HG03442 (cell line): ENCODE measurements at regions not wholly inside any gene's neighbourhood (a gene's known extent, or its start where the extent isn't known, plus 50 kb on each side); places are given as distances from the start of the nearest gene placed in this dataset.
"Not testable (repeated sequence)": the region's sequence is repeated elsewhere in the genome, so short reads cannot be mapped to it uniquely, and the experiment has no call there.

Experiments
- ATAC-seq: cut with Tn5 transposase; IDR thresholded peaks from one replicate; pipeline ENCODE4 v1.9.1; 2021; ENCODE audit warnings: mild to moderate bottlenecking, moderate library complexity; ENCODE audit not compliant: unreplicated experiment

DNA sequence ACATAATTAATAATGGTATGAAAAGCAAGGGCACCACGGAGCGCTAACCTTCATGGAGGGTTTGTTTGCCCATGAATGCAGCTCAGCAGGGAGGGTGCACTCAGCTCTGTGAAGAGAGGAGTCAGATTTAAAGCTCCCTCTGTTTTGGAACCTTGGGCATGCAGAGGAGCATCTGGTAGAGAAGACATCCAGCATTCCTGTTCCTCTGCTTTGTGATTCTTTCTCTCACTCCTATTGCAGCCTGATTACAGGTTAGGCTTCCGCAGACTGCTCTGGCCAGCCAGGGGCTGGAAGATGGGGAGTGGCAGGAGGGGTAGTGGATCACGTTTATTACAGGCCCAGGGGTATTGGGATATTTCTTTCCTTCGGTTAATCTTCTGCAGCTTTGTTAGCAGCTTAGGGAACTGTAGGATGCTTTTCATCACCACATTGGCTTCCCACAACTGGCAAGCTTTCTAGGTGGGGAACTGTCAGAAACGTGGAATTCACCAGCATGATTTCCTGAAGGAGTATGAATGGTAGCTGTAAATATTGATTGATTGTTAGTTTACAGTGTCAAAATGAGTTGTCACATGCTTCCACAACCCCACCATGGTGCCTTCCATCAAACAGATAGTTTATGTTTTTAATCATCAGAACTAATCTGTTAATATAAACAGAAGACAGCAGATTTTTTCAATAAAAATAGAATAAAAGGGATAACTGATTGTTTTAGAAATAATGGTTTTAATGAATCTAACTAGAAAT lies 201.1 kb downstream of the VAPA start:
- no peak for ATAC-seq

DNA sequence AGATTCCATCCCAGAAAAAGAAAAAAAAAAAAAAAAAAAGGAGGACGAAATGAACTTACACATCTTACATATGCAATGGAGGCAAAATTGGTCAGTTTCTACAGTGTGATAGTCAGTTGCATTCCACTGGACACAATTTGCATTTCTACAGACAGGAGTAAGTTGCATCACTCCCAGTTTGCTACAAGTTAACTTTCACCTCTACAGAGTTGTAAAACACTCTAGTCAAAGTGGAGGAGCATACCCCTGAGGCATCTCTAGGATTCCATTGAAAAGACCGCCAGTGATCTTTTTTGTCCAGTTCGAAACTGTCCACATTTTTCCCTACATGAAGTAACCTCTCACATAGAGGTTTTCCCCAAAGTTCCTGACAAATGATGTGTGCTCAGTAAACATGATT lies 202.8 kb downstream of the VAPA start:
- ATAC-seq, result no peak

DNA sequence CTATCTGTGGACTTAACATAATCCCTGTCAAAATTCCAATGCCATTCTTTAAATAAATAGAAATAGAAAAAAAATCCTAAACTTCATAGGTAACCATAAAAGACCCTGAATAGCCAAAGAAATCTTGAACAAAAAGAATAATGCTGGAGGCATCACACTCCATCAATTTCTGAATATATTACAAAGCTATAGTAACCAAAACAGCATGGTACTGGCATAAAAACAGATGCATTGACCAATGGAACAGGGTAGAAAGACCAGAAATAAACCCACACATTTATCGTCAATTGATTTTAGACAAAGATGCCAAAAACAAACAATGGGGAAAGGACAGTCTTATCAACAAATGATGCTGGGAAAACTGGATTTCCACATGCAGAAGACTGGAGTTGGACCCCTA lies 205.7 kb downstream of the VAPA start:
- no peak for ATAC-seq

DNA sequence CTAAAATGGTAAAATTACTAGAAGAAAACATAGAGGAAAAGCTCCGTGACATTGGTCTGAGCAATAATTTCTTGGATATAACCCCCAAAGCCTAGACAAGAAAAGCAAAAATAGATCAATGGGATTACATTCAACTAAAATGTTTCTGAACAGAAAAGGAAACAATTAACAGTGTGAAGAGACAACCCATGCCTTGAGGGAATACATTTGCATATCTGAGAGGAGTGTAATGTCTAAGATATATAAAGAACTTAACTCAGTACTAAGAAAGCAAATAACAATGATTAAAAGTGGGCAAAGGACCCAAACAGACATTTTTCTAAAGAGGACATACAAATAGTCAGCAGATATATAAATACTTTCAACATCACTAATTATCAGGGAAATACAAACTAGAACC lies 206.2 kb downstream of the VAPA start:
- ATAC-seq, result no peak

DNA sequence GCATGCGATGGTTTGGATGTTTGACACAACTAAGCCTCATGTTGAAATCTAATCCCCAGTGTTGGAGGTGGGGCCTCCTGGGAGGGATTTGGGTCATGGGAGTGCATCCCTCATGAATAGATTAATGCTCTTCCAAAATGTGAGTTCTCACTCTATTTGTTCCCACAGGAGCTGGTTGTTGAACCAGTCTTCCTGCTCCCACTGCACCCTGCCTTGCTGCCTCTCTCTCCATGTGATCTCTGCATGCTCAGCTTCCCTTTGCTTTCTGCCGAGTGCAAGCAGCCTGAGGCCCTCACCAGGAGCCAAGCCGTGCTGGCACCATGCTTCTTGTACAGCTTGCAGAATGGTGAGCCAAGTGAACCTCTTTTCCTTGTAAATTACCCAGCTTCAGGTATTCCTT lies 206.8 kb downstream of the VAPA start:
- no peak for ATAC-seq

DNA sequence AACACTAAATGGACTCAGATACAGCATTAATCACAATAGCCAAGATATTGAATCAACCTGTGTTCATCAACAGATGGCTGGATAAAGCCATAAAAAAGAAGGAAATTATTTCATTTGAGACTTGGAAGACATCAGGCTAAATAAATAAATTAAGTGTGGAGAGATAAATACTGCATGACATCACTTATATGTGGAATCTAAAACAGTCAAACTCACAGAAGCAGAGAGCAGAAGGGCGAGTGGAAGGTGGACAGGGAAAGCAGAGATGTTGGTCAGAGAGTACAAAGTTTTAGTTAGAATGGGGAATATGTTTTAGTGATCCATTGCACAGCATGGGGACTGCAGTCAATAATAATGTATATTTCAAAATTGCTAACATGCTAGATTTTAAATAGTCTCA lies 207.2 kb downstream of the VAPA start:
- ATAC-seq, result no peak

DNA sequence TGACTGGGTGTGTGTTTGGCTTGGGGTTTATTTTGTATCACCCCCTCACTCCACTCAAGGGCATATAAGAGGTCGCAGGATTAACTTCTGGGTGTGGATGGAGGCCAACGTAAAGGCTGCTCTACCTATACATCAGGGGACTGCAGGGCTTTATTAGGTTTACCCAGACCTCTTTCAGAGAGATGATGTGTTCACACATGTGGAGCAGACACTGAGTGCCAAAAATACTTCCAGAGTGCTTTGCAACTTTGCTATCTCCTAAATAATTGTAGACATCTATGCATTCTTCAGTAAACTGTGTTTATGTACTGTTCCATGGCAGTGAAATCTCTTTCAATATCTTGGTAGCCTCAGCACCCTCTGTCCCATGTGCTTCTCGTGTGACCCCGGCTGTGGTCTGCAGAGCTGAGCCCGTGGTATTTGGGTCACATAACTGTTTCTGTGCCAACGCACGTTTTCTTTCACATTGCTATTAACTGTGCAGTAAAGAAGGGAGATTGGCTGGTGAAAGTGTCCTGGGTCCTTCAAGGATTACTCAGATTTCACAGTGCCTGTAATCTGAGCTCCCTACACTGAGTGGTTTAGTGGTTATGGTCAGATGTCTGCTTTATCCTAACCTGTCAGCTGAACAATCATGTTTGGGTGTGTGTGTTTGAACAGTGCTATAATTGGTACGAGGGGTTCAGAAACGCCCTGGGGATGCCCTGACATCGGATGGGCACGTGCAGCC lies 208.1 kb downstream of the VAPA start:
- ATAC-seq, result no peak

DNA sequence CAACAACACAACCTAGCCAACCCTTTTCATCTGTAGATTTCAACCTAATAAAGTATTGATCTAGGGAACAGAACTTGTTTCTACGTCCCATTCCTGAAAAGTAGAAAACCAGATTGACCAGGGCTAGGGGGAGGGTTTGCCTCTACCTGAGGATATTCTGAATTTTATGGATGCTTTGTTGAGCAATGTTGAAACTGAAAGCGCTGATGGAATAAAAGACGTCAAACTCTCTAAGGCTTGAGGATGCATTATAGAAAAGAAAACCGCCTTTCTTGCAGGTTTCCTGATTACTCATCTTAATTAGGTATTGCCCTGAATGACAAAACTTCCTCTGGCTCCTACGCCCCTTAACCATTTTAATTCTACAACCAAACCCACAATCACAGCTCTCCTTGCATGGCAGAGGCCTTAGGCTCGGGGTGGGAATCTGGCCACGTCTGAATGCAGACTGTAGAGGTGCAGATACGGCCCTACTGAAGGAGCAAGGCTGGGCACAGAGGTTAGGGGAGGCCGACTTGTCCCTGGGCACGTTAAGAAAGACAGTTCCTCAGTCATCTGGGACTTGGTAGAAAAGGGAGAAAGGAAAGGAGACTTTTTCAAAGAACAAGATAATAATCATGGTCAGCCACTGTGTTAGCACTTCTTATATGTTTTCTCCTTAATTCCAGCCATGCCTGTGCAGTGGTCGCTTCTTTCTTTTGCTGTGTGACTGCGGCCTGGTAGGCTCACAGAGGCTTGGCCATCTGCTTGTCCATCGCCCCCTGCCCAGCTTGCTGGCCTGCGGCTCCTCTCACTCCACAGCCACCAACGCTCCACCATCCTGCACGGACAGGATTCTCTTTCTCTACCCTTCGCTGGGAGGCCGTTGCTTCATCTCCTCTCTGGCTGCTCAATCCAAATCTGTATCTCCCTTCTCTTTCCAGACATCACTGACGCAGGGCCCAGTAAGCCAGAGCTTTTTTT lies 209.5 kb downstream of the VAPA start:
- no peak for ATAC-seq

DNA sequence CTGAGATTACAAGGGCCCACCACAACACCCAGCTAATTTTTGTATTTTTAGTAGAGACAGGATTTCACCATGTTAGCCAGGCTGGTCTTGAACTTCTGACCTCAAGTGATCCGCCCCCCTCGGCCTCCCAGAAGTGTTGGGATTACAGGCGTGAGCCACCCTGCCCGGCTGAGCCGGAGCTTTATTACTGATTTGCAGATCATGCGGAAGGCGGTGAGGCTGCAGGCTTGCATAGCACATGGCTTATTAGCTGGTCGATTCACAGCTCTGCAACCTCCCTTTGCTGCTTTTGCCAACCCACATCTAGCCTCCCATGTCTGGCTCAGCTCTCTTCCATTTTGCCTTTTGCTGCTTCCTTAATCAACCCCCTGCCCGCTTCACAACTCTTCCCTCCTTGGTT lies 210.3 kb downstream of the VAPA start:
- ATAC-seq, result no peak

DNA sequence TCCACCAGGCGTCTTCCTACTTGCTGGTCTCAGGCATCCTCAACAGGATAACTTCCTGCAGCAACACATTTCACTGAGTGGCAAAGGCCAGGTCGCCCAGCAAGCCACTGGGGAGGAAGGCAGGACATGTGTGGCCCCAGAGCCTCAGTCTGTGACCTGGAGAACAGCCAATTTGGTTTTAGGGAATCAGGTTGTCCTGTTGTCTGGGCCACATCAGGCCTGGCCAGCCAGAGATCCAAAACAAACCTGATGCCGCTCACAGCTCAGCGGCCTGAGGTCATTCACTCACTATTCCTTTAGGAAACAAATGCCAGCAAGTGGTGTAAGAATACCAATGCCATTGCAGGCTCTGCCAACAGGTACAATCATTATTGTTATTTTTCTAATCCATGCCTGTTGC lies 210.7 kb downstream of the VAPA start:
- ATAC-seq, result no peak

DNA sequence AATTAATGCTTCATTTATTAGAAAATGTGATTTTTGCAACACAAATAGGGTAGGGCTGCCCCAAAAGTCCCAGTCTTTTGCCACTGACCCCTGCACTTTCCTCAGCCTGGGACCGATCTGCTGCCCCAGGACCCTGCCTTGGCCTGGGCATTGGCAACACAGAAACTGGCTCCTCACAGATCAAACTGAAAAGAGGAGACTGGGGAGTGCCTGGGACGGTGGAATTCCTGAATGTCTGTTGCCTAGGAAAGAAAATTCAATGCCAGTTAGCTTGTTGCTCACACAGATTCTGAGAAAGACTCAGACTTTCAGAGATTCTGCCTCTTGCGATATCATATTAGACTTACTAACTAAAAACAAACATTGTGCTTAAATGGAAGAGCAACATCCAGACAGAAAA lies 211.2 kb downstream of the VAPA start:
- ATAC-seq, result no peak

DNA sequence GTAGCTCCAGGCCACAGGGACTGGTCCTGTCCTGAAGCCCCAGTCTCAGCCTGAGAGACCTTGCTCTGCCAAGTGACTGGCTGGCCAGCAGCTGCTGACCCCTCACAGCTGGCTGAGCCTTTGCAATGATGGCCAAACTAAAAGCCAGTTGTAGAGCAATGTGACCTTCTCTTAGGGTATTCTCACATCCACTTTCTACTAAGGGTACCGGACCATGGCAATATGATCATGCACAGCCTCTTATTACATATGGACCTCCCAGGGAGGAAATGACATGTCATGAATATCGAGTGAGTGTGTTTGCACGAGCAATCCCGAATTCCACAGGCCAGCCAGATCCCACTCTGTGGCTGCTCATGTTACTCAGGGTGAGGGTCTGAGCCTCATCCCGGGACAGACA lies 213.9 kb downstream of the VAPA start:
- no peak for ATAC-seq

DNA sequence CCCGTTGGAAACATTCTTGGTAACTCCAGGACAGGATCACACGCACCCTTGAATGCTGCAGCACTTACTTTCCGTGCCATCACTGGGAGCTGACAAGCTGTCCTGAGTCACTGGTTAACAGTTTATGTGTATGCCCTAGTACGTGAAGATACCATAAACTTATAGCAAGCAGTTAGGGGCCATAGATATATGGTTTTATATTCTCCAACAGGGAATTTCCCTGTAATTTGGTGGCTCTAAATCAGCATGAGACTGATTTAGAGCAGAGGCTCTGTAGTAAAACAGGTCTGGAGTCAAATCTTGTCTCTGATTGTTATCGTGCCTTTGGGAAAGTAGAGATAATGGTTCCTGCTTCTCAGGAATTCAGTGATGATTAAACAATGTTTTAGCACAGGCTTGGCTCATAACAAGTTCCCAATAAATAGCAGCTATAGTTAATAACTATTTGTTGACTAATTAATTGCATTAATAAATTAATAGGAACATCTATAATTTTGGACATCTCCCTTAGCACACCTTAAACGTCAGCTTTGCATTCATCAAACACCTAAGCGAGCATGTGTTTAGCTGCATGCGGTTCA lies 215.2 kb downstream of the VAPA start:
- ATAC-seq, result no peak

DNA sequence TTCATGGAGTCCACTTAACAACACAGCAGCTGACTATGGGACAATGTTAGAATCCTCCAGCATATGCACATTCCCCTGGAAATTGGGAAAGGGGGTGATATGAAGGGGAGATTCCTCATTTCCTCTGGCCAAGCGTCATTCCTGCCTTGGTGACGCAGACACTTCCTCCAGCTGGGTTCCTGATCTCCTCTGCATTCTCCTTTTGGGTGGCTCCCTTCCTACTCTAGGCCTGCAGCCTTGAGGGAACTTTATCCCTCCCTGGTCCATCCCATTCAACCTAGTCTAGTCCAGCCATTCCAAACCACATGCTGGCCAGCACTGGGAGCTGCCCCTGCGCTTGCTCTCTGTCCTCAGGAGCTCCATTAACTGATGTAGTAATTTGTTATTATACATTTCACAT lies 216.8 kb downstream of the VAPA start:
- ATAC-seq, result no peak

DNA sequence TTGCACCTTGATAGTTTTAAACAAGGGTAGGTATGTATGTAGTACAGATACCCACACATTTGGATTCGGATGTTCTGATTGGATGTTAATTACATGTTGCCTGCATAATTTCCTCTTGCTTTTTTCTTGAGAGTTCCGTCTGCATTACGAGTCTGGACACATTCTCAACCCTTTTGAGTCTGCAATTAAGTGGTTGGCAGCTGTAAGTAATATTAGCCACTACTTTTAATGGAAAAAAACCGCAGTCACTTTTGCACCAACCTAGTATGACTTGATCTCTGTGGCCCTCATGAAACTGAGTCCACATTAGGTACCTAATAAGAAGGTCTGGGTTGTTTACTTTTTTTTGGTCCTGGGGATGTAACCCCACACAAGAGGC lies 217.3 kb downstream of the VAPA start:
- ATAC-seq, result no peak

DNA sequence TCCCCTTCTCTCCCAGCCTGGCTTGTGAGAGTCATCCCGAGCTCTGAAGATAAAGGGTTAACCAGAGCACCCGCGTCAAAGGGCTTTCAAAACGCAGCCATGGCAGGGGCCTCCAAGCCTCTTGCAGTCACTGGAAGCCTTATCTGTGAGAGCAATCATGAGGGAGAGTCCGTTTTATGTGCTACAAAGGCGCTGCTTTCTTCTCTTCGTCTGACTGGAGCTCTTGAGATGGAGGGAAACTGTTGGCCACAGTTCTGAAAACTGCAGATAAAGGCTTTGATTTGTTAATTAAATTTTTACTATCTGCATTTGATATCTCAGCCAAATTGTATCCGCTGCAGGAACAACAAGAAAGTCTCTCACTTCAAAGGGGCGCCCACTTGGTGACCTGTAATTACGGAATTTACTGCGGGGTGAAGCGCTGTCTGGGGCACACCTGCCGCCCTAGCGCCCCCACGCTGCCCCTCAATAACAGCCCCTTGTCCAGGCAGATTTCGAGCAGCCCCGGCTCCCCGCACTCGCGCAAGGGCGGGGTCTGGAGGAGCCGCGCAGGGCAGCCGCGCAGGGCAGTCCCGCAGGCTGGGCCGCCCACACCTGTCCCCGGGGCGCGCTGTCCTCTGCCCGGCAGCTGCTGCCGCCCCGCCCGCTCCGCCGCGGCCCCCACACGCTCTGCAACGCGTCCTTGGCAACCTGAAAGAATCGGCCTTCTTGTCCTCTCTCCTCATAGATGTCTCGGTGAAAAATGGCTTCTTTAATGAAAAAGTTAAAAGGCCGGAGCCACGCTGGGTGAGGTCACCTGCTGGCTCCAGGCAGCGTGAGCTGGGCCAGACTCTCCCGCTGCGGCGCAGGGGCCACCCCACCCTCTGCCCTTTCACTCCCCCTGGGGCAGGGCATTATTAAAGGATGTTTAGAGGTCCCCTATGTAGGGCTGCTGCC lies 217.9 kb downstream of the VAPA start:
- ATAC-seq, result no peak

DNA sequence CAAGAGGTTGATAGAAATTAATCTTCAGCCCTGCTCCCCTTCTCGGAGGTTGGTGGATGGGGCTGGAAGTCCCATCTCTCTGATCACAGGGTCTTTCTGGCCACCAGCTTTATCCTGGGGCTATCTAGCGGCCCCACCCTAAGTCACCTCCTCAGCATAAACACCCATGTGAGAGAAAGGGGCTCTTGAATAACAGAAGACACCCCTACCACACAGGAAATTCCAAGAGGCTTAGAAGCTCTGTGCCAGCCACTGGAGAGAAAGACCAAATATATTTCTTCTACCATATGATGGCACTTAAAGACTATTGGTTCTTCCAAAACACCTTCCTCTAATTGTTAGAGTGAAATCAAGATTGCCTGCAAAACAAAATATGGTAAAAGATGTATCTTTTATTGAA lies 219.7 kb downstream of the VAPA start:
- no peak for ATAC-seq

DNA sequence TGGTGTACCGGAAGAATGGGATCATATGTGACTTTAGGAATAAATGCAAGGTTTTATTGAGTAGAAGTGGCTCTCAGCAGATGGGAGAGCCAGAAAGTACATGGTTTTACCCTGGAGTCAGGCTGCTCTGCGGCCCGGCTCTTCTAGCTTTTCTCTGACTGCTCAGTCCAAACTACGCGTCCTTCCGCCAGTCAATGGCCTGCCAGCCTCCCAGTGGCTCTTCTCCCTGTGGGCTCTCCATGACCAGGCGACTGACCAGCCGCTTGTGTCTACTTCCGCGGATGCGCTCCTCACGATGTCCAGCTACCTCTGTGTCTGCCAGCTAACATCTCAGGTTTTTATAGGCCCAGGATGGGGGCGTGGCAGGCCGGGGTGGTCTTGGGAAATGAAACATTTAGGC lies 220.4 kb downstream of the VAPA start:
- no peak for ATAC-seq

DNA sequence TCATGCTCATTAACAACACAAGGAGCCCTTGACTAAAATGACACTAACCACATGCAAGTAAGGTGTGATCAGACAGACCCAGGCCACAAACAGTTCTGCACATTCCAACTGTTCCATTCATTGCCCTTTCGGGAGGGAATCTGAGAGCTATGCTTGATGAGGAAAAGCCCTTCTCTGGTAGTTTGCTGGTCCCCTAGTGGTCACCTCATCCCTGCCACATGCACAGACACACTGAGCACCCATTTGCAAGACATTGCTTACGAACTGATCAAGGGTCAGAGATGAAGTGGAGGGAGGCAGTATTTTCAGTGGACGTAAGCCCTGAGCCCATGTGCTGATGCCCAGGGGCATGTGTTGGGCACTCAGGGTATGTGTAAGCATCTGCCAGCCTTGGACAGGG lies 220.9 kb downstream of the VAPA start:
- ATAC-seq, result not testable (repeated sequence)

DNA sequence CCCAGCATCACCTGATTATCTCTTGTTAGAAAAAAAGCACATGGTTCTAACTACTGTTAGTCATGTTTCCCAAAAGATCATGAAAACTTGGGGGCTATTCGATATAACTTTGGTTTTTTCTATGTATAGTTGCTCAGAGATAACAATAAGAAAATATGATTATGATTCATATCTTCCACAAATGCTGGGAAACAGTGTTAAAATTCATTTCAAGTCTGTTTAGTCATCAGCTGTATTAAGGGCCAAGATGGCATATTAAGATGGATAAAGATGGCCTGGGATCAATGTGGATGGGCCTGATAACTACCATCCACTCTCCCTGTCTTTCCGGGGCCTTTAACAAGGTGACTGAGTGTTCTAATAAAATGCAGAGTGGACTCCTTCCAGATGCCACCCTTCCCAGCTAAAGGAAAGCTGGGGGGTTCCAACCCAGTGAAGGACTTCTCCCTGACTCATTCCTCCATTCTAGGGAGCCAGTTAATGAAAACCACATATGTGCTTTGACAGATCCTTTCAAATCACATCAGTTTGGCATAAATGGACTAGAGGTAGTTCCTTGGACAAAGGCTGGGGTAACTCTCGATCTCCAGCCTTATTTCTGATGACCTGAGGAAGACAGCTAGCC lies 221.6 kb downstream of the VAPA start:
- no peak for ATAC-seq
